AG04449 (cell line): ENCODE measurements at regions not wholly inside any gene's neighbourhood (a gene's known extent, or its start where the extent isn't known, plus 50 kb on each side); places are given as distances from the start of the nearest gene placed in this dataset.

ENCODE experiments used
- CTCF ChIA-PET: fragments of 350-600 bp; formaldehyde crosslinking; extraction: SDS; loops from one replicate; lab custom pipeline; 2021; ENCODE audit warnings: antibody characterized with exemption; lab: Yijun Ruan, JAX
- POLR2A ChIA-PET: fragments of 400-600, 350-600 bp; formaldehyde crosslinking; extraction: SDS; loops from one replicate; lab custom pipeline; 2020; ENCODE audit warnings: antibody characterized with exemption, inconsistent platforms; lab: Yijun Ruan, JAX
- DNase-seq: peaks from one replicate; pipeline ENCODE4 v3.0.0-alpha.2; 2010; ENCODE audit warnings: low read depth, low spot score
- H3K4me3 ChIP-seq: 2 replicates; pipeline ENCODE4 v1.5.1; 2011; ENCODE audit warnings: low read depth, mild to moderate bottlenecking, control low read depth, low read length
- TF ChIP-seq, protein P1 (sequence below): IDR thresholded peaks from one replicate; pipeline ENCODE4 v1.5.1; 2011; ENCODE audit warnings: mild to moderate bottlenecking, moderate library complexity, low read length, control low read depth, inconsistent platforms; ENCODE audit not compliant: insufficient read depth; ENCODE audit errors: missing control alignments

GRCh38 chr1:93770640-93771039 lies 89.0 kb upstream of the BCAR3 start:
- no peak for DNase-seq
- ChIA-PET POLR2A (no interaction called here), CTCF (no interaction called here)
- H3K4me3 ChIP-seq = no peak overlapping the region
- TF ChIP-seq, protein P1, sequence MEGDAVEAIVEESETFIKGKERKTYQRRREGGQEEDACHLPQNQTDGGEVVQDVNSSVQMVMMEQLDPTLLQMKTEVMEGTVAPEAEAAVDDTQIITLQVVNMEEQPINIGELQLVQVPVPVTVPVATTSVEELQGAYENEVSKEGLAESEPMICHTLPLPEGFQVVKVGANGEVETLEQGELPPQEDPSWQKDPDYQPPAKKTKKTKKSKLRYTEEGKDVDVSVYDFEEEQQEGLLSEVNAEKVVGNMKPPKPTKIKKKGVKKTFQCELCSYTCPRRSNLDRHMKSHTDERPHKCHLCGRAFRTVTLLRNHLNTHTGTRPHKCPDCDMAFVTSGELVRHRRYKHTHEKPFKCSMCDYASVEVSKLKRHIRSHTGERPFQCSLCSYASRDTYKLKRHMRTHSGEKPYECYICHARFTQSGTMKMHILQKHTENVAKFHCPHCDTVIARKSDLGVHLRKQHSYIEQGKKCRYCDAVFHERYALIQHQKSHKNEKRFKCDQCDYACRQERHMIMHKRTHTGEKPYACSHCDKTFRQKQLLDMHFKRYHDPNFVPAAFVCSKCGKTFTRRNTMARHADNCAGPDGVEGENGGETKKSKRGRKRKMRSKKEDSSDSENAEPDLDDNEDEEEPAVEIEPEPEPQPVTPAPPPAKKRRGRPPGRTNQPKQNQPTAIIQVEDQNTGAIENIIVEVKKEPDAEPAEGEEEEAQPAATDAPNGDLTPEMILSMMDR = no peak

DNA sequence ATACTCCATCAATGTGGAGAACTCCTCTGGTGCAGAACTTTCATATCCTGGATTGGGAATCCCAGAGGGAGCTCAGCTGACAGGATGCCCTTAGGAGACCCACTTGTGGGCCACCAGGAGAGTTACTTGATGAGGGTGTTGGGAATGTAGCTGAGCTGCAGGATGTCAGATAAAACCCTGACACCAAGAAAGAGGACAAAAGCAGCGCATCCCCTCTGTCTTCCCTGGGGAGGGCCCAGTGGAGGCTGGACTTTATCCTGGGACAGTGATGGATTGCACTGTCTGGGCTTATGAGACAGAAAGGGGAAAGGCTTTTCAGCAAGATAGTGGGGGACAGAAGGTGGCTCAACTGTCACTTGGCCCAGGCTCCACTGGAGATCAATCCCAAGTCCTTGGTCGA lies 88.1 kb upstream of the BCAR3 start:
- POLR2A ChIA-PET = no interaction called here
- no peak overlapping the region for H3K4me3 ChIP-seq
- CTCF ChIA-PET = no interaction called here
- TF ChIP-seq, protein P1 = no peak
- no peak for DNase-seq

DNA sequence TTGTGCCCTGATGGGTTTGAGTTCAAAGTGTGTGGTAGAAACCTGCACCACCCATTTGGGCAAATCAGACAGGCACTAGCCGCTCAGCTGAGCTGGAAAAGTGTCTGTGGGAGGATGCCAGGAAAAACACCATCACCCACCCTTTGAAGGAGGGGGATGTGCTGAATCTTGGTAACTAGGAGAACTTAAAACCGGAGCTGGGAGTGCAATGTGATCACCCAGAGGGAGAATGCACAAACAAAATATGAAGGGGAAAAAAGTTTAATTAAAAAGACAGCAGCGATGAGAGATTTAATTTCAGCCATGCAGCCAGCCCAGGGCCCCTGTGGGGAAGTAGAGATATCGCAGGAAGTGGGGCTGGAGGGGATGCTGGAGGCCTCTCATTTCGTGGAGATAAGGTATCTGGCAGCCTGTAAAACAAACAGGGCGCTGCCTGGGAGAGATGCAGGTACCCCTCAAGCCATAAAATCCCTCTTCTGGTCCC lies 86.8 kb upstream of the BCAR3 start:
- POLR2A ChIA-PET = no interaction called here
- TF ChIP-seq, protein P1 = no peak
- DNase-seq = no peak
- H3K4me3 ChIP-seq = no peak overlapping the region
- CTCF ChIA-PET = no interaction called here

GRCh38 chr1:93766451-93766850 lies 84.8 kb upstream of the BCAR3 start:
- no peak for DNase-seq
- POLR2A ChIA-PET = interaction anchor here (0.7 kb wide), 1 partner anchor 59 kb away, joined by 3 read pairs; no protein-coding TSS in a partner anchor
- no peak overlapping the region for H3K4me3 ChIP-seq
- CTCF ChIA-PET = interaction anchor here (0.7 to 1.0 kb wide), 2 partner anchors 8 to 15 kb away, joined by 3 to 4 read pairs; no protein-coding TSS in a partner anchor
- TF ChIP-seq, protein P1 = no peak

DNA sequence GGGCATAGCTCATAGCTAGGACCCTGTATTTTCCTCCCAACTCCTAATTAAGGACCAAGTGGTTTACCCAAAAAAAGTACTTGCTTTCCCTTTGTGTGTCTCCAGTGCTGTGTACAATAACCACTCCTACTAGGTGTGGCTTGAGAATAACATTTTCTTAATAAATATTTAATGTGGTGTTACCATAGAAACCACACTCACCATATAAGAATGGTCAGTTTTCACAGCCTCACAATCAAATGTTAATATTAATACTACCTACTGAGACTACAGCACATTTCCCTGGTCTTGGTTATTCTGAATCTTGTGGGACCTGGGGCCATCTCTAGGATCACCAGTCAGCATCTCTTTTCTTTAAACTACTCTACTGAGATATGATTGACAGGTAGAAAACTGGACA lies 83.5 kb upstream of the BCAR3 start:
- DNase-seq = no peak
- POLR2A ChIA-PET = no interaction called here
- CTCF ChIA-PET = no interaction called here
- TF ChIP-seq, protein P1 = no peak
- H3K4me3 ChIP-seq = no peak overlapping the region

DNA sequence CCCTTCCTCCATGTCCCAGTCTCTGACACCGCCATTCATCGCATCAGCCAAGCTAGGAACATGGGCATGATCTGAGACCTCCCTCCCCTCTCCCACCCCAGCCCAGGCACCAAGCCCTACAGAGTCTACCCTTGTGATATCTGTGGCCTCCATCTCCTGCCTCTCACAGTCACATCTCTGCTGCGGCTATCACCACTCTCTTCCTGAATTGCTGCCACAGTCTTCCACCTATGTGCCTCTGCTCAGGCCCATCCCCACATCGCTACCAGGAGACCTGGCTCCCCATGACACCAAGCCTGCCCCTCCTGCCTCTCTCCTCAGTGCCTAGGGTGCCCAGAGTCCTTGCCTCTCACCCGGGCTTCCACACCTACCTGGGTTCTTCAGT lies 82.7 kb upstream of the BCAR3 start:
- no peak overlapping the region for H3K4me3 ChIP-seq
- ChIA-PET CTCF (no interaction called here), POLR2A (no interaction called here)
- TF ChIP-seq, protein P1 = no peak
- DNase-seq = no peak
